ENCODE measurements at regions not wholly inside any gene's neighbourhood (a gene's known extent, or its start where the extent isn't known, plus 50 kb on each side); places are given as distances from the start of the nearest gene placed in this dataset.
"Not testable (repeated sequence)": the region's sequence is repeated elsewhere in the genome, so short reads cannot be mapped to it uniquely, and the experiment has no call there.

- Histone ChIP-seq H3K9me3 (no peaks in the 10 kb centered on the region), H3K4me1 (no peaks in the 10 kb centered on the region), H3K36me3 (no peaks in the 10 kb centered on the region), H3K27me3 (no peaks in the 10 kb centered on the region), H3K4me3 (ENCODE audit: low read depth, low read length) (no peak overlapping the region)
- DNase-seq, result no peak
- TF ChIP-seq CTCF (IDR thresholded peaks at IDR 0.05; ENCODE audit: low read depth, low read length), result no peak
Observed at GRCh38 chr4:86461849-86462248, 102.0 kb upstream of the MAPK10 start.

- Histone ChIP-seq H3K36me3 (no peaks in the 10 kb centered on the region), H3K9me3 (no peaks in the 10 kb centered on the region), H3K4me1 (peaks cover 4% of the 10 kb centered on the region; the same call in 1 of the 2 replicates), H3K27me3 (no peaks in the 10 kb centered on the region), H3K4me3 (ENCODE audit: low read depth, low read length) (no peak overlapping the region)
- TF ChIP-seq CTCF (IDR thresholded peaks at IDR 0.05; ENCODE audit: low read depth, low read length), result no peak
- no peak for DNase-seq
Observed at GRCh38 chr4:86472377-86473019, 112.6 kb upstream of the MAPK10 start.

- not testable (repeated sequence) for DNase-seq; H3K4me1 ChIP-seq; H3K36me3 ChIP-seq; H3K4me3 ChIP-seq (ENCODE audit: low read depth, low read length); H3K9me3 ChIP-seq; H3K27me3 ChIP-seq
Observed at GRCh38 chr4:86478151-86478550, 116.0 kb upstream of the PTPN13 start.

GRCh38 chr4:86481440-86481839 lies 112.7 kb upstream of the PTPN13 start:
- no peaks in the 10 kb centered on the region for H3K27me3 ChIP-seq
- H3K36me3 ChIP-seq, result no peaks in the 10 kb centered on the region
- H3K4me1 ChIP-seq, result no peaks in the 10 kb centered on the region
- H3K9me3 ChIP-seq, result no peaks in the 10 kb centered on the region
- TF ChIP-seq CTCF (IDR thresholded peaks at IDR 0.05; ENCODE audit: low read depth, low read length), result no peak
- H3K4me3 ChIP-seq (ENCODE audit: low read depth, low read length), result no peak overlapping the region
- no peak for DNase-seq

GRCh38 chr4:86482306-86483172 lies 111.6 kb upstream of the PTPN13 start:
- Histone ChIP-seq H3K36me3 (no peaks in the 10 kb centered on the region), H3K27me3 (no peaks in the 10 kb centered on the region), H3K4me1 (no peaks in the 10 kb centered on the region), H3K4me3 (ENCODE audit: low read depth, low read length) (no peak overlapping the region), H3K9me3 (no peaks in the 10 kb centered on the region)
- DNase-seq, result no peak
- peak; percentile 30 for TF ChIP-seq CTCF (IDR thresholded peaks at IDR 0.05; ENCODE audit: low read depth, low read length)

GRCh38 chr4:86483173-86483490 lies 111.0 kb upstream of the PTPN13 start:
- DNase-seq, result no peak
- no peak for TF ChIP-seq CTCF (IDR thresholded peaks at IDR 0.05; ENCODE audit: low read depth, low read length)
- no peaks in the 10 kb centered on the region for H3K36me3 ChIP-seq
- no peak overlapping the region for H3K4me3 ChIP-seq (ENCODE audit: low read depth, low read length)
- H3K9me3 ChIP-seq, result no peaks in the 10 kb centered on the region
- H3K4me1 ChIP-seq, result no peaks in the 10 kb centered on the region
- H3K27me3 ChIP-seq, result no peaks in the 10 kb centered on the region

Data from BE2C (cell line).